ENCODE measurements at regions not wholly inside any gene's neighbourhood (a gene's known extent, or its start where the extent isn't known, plus 50 kb on each side); places are given as distances from the start of the nearest gene placed in this dataset.

DNA sequence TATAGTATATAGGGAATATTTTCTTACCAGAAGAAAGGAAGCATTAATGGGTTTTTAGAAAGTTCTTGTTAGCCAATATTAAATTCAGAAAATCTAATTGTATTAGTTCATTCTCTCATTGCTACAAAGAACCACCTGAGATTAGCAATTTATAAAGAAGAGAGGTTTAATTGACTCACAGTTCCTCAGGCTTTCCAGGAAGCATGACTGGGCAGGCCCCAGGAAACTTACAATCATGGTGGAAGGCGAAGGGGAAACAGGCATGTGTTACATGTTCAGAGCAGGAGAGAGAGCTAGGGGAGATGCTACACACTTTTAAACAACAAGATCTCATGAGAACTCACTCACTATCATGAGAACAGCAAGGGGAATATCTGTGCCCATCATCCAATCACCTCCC lies 304.0 kb upstream of the CDH12 start:
- H3K36me3 ChIP-seq (ENCODE audit: control insufficient read depth, insufficient read depth, low read length): no peaks in the 10 kb centered on the region
- H3K27ac ChIP-seq: no peak overlapping the region
- no peak for TF ChIP-seq CTCF (IDR thresholded peaks at IDR 0.05)
- no peaks in the 10 kb centered on the region for H3K9me3 ChIP-seq (ENCODE audit: control insufficient read depth, low read length)
- no peak overlapping the region for H2AFZ ChIP-seq
- no peaks in the 10 kb centered on the region for H3K27me3 ChIP-seq (ENCODE audit: control insufficient read depth, insufficient read depth, low read length)
- no peak overlapping the region for H3K4me3 ChIP-seq (ENCODE audit: low read depth, low read length)
- no peak overlapping the region for H3K4me2 ChIP-seq (ENCODE audit: low read length)
- H3K79me2 ChIP-seq: no peaks in the 10 kb centered on the region
- H3K9ac ChIP-seq: no peak overlapping the region
- no peaks in the 10 kb centered on the region for H3K4me1 ChIP-seq

GRCh38 chr5:23147625-23148024 lies 294.5 kb upstream of the CDH12 start:
- Histone ChIP-seq H3K4me2 (ENCODE audit: low read length) (no peak overlapping the region), H3K27me3 (ENCODE audit: control insufficient read depth, insufficient read depth, low read length) (no peaks in the 10 kb centered on the region), H3K9ac (no peak overlapping the region), H3K4me1 (no peaks in the 10 kb centered on the region), H2AFZ (no peak overlapping the region), H3K4me3 (ENCODE audit: low read depth, low read length) (no peak overlapping the region), H3K9me3 (ENCODE audit: control insufficient read depth, low read length) (no peaks in the 10 kb centered on the region), H3K79me2 (no peaks in the 10 kb centered on the region), H3K36me3 (ENCODE audit: control insufficient read depth, insufficient read depth, low read length) (no peaks in the 10 kb centered on the region), H3K27ac (no peak overlapping the region)
- no peak for TF ChIP-seq CTCF (IDR thresholded peaks at IDR 0.05)

- no peaks in the 10 kb centered on the region for H3K4me1 ChIP-seq
- no peak overlapping the region for H3K4me2 ChIP-seq (ENCODE audit: low read length)
- H3K27me3 ChIP-seq (ENCODE audit: control insufficient read depth, insufficient read depth, low read length): no peaks in the 10 kb centered on the region
- no peak overlapping the region for H3K4me3 ChIP-seq (ENCODE audit: low read depth, low read length)
- H2AFZ ChIP-seq: no peak overlapping the region
- H3K79me2 ChIP-seq: no peaks in the 10 kb centered on the region
- no peaks in the 10 kb centered on the region for H3K36me3 ChIP-seq (ENCODE audit: control insufficient read depth, insufficient read depth, low read length)
- H3K9ac ChIP-seq: no peak overlapping the region
- H3K27ac ChIP-seq: no peak overlapping the region
- no peaks in the 10 kb centered on the region for H3K9me3 ChIP-seq (ENCODE audit: control insufficient read depth, low read length)
- no peak for TF ChIP-seq CTCF (IDR thresholded peaks at IDR 0.05)
Observed at GRCh38 chr5:23146183-23146582, 293.0 kb upstream of the CDH12 start.

DNA sequence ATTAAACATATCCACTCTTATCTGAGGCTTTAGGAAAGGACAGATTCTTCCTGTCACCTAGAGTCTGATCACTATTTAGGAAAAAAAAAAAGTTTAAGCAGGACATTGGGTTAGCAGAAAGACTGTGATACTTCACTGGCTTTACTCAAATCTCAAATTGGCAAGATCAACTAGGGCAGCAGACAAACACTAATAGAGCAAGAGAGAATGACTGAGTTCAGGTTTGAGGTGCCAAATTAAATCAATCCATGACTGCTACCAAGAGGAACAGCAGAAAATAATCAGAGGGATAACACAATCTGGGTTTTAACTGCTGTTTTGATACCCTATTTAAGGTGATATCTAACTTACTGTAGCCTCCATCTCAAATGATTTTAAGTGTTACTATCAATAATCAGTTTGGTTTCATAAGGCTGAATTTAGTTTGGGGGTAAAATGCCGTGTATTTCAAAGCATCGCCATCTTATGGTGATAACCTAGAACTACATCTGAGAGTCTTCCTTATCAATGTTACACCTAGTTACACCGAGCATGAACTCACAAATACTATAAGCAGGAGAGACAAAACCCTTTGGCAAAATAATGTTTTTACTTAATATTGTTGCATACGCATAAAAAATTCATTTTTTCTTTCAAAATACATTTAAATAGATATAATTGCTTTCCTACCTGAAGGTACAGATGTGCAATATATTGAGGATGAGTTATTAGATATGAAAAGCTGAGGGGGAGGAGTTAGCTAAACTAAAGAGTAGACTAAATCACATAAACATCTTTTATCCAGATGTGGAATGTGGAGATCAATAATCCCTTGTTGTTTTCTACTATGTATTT lies 286.4 kb upstream of the CDH12 start:
- H3K27ac ChIP-seq: no peak overlapping the region
- no peak overlapping the region for H3K9ac ChIP-seq
- H3K79me2 ChIP-seq: no peaks in the 10 kb centered on the region
- no peak for TF ChIP-seq CTCF (IDR thresholded peaks at IDR 0.05)
- H3K9me3 ChIP-seq (ENCODE audit: control insufficient read depth, low read length): no peaks in the 10 kb centered on the region
- H3K27me3 ChIP-seq (ENCODE audit: control insufficient read depth, insufficient read depth, low read length): no peaks in the 10 kb centered on the region
- no peak overlapping the region for H3K4me3 ChIP-seq (ENCODE audit: low read depth, low read length)
- H2AFZ ChIP-seq: no peak overlapping the region
- no peak overlapping the region for H3K4me2 ChIP-seq (ENCODE audit: low read length)
- H3K4me1 ChIP-seq: no peaks in the 10 kb centered on the region
- no peaks in the 10 kb centered on the region for H3K36me3 ChIP-seq (ENCODE audit: control insufficient read depth, insufficient read depth, low read length)

GRCh38 chr5:23136958-23137357 lies 283.8 kb upstream of the CDH12 start:
- Histone ChIP-seq H3K79me2 (no peaks in the 10 kb centered on the region), H3K27me3 (ENCODE audit: control insufficient read depth, insufficient read depth, low read length) (no peaks in the 10 kb centered on the region), H3K4me1 (no peaks in the 10 kb centered on the region), H3K27ac (no peak overlapping the region), H3K9me3 (ENCODE audit: control insufficient read depth, low read length) (no peaks in the 10 kb centered on the region), H3K4me2 (ENCODE audit: low read length) (no peak overlapping the region), H2AFZ (no peak overlapping the region), H3K4me3 (ENCODE audit: low read depth, low read length) (no peak overlapping the region), H3K9ac (no peak overlapping the region), H3K36me3 (ENCODE audit: control insufficient read depth, insufficient read depth, low read length) (no peaks in the 10 kb centered on the region)
- no peak for TF ChIP-seq CTCF (IDR thresholded peaks at IDR 0.05)
